A549 (cell line): ENCODE measurements at regions not wholly inside any gene's neighbourhood (a gene's known extent, or its start where the extent isn't known, plus 50 kb on each side); places are given as distances from the start of the nearest gene placed in this dataset.
A peak's percentile ranks its signal among the peaks of the same experiment; 100 is the strongest.
"Not testable (repeated sequence)": the region's sequence is repeated elsewhere in the genome, so short reads cannot be mapped to it uniquely, and the experiment has no call there.

Source experiments
- ATAC-seq, 2 experiments: fragments of 200-7000 bp in 1 of 2; fragments of >200 bp in 1 of 2; cut with Nextera tagmentation in 1 of 2; cut with Tn5 transposase in 1 of 2; 3 replicates each; pipeline versions ENCODE4 v1.8.0 to v1.9.1; 2018 to 2020; ENCODE audit warnings: mild to moderate bottlenecking in 1 of 2, moderate library complexity in 1 of 2
- CTCF ChIA-PET: fragments of 300-600 bp; sonication (Branson Sonifier 250); formaldehyde crosslinking; extraction: SDS; loops from one replicate; lab custom pipeline; 2021; ENCODE audit warnings: antibody characterized with exemption, inconsistent platforms; lab: Yijun Ruan, JAX
- POLR2A ChIA-PET: fragments of 350-600 bp; formaldehyde crosslinking; extraction: SDS; loops from one replicate; lab custom pipeline; 2021; ENCODE audit warnings: antibody characterized with exemption, inconsistent platforms; lab: Yijun Ruan, JAX
- DNase-seq, 2 experiments: peaks; one replicate each; pipeline versions ENCODE4 v3.0.0 to v3.0.0-alpha.2; 2011 to 2016; ENCODE audit warnings: low read depth in 1 of 2, low spot score in 1 of 2
- FAIRE-seq: peaks from 2 replicates; lab custom pipeline; 2011; peaks lifted over from hg19 to GRCh38; lab: Jason Lieb, UNC
- H3K27ac ChIP-seq, 2 experiments: fragments of >200 bp; sonication (Bioruptor Twin); formaldehyde crosslinking; 3 replicates each; pipeline ENCODE4 v1.5.1; 2016 to 2017
- H3K4me1 ChIP-seq: fragments of >200 bp; sonication (Bioruptor Twin); formaldehyde crosslinking; 3 replicates; pipeline ENCODE4 v1.6.1; 2016
- H3K4me2 ChIP-seq: fragments of >200 bp; sonication (Bioruptor Twin); formaldehyde crosslinking; 3 replicates; pipeline ENCODE4 v1.6.1; 2016
- H3K4me3 ChIP-seq: fragments of >200 bp; sonication (Bioruptor Twin); formaldehyde crosslinking; 3 replicates; pipeline ENCODE4 v1.5.1; 2016
- H3K9me3 ChIP-seq: fragments of >200 bp; sonication (Bioruptor Twin); formaldehyde crosslinking; 3 replicates; pipeline ENCODE4 v1.6.1; 2016
- CBX2 ChIP-seq: fragments of 200-600 bp; sonication (generic); IDR thresholded peaks from 2 replicates; pipeline ENCODE4 v1.6.1; 2016; ENCODE audit warnings: low read depth, mild to moderate bottlenecking, borderline replicate concordance
- CEBPB ChIP-seq, 2 experiments: fragments of >200 bp in 1 of 2; sonication (Bioruptor Twin) in 1 of 2; formaldehyde crosslinking in 1 of 2; IDR thresholded peaks; 2 replicates each; pipeline ENCODE4 v1.6.1; 2012 to 2016
- CHD4 ChIP-seq: fragments of 200-600 bp; sonication (generic); IDR thresholded peaks from 2 replicates; pipeline ENCODE4 v1.6.1; 2016; ENCODE audit warnings: antibody characterized with exemption, mild to moderate bottlenecking, borderline replicate concordance
- EP300 ChIP-seq, 2 experiments: fragments of >200 bp; sonication (Bioruptor Twin); formaldehyde crosslinking; IDR thresholded peaks; 2 replicates in 1 of 2; 3 replicates in 1 of 2; pipeline ENCODE4 v1.6.1; 2016 to 2017
- ESRRA ChIP-seq: fragments of 150-350 bp; IDR thresholded peaks from 2 replicates; pipeline ENCODE4 v1.6.1; 2014; ENCODE audit warnings: mild to moderate bottlenecking, low read length, borderline replicate concordance
- FOSL2 ChIP-seq, 2 experiments: fragments of 450-650 bp in 1 of 2; fragments of >200 bp in 1 of 2; sonication (Bioruptor Twin) in 1 of 2; formaldehyde crosslinking; IDR thresholded peaks; 2 replicates each; pipeline versions ENCODE4 v1.5.0 to v1.6.1; 2016 to 2020; ENCODE audit warnings: mild to moderate bottlenecking in 1 of 2, moderate library complexity in 1 of 2
- GATA3 ChIP-seq: IDR thresholded peaks from 2 replicates; pipeline ENCODE4 v1.6.1; 2012; ENCODE audit warnings: borderline replicate concordance
- HOXA7 ChIP-seq: fragments of 250-450 bp; sonication (Bioruptor Pico); IDR thresholded peaks from 2 replicates; pipeline ENCODE4 v1.5.0; 2020; ENCODE audit warnings: mild to moderate bottlenecking, moderate library complexity
- MAFK ChIP-seq: fragments of 450-650 bp; IDR thresholded peaks from 2 replicates; pipeline ENCODE4 v1.6.1; 2014; ENCODE audit not compliant: partially characterized antibody
- NR3C1 ChIP-seq: fragments of >200 bp; sonication (Bioruptor Twin); formaldehyde crosslinking; IDR thresholded peaks from 3 replicates; pipeline ENCODE4 v1.6.1; 2017
- POLR2A ChIP-seq: IDR thresholded peaks from 2 replicates; pipeline ENCODE4 v1.6.1; 2012; ENCODE audit warnings: mild to moderate bottlenecking, low read length
- RAD21 ChIP-seq, 2 experiments: fragments of >200 bp in 1 of 2; sonication (Bioruptor Twin) in 1 of 2; formaldehyde crosslinking in 1 of 2; IDR thresholded peaks in 1 of 2; conservative IDR thresholded peaks in 1 of 2; 2 replicates in 1 of 2; 3 replicates in 1 of 2; pipeline ENCODE4 v1.6.1; 2012 to 2018; ENCODE audit warnings: inconsistent platforms in 1 of 2
- RARB ChIP-seq: fragments of 250-450 bp; sonication (Bioruptor Pico); IDR thresholded peaks from 2 replicates; pipeline ENCODE4 v1.8.0; 2021; ENCODE audit warnings: mild to moderate bottlenecking, moderate library complexity
- RFX5 ChIP-seq: fragments of 450-650 bp; IDR thresholded peaks from 2 replicates; pipeline ENCODE4 v1.7.1; 2014; ENCODE audit warnings: antibody characterized with exemption, mild to moderate bottlenecking, moderate library complexity
- RNF2 ChIP-seq: fragments of 200-600 bp; sonication (generic); IDR thresholded peaks from 2 replicates; pipeline ENCODE4 v1.6.1; 2016; ENCODE audit warnings: low read depth, mild to moderate bottlenecking, antibody characterized with exemption, moderate library complexity, borderline replicate concordance
- SMC3 ChIP-seq: fragments of >200 bp; sonication (Bioruptor Twin); formaldehyde crosslinking; IDR thresholded peaks from 3 replicates; pipeline ENCODE4 v1.6.1; 2018; ENCODE audit warnings: inconsistent platforms
- SREBF2 ChIP-seq: fragments of 450-650 bp; IDR thresholded peaks from 2 replicates; pipeline ENCODE4 v1.6.1; 2014; ENCODE audit warnings: mild to moderate bottlenecking, moderate library complexity
- TFCP2L1 ChIP-seq: fragments of 250-450 bp; sonication (Bioruptor Pico); IDR thresholded peaks from 2 replicates; pipeline ENCODE4 v1.5.0; 2021; ENCODE audit warnings: mild to moderate bottlenecking
- ZFP36 ChIP-seq: fragments of 450-650 bp; IDR thresholded peaks from 2 replicates; pipeline ENCODE4 v1.6.1; 2014; ENCODE audit warnings: borderline replicate concordance; ENCODE audit not compliant: partially characterized antibody
- ZNF302 ChIP-seq: fragments of 250-450 bp; sonication (Bioruptor Pico); IDR thresholded peaks from 2 replicates; pipeline ENCODE4 v1.9.0; 2021; ENCODE audit warnings: inconsistent platforms, mild to moderate bottlenecking, moderate library complexity
- WGBS: methylation state at CpG from one replicate; pipeline ENCODE4 v1.1.6; 2017; ENCODE audit errors: missing lambda C conversion rate; 5-methylcytosine and 5-hydroxymethylcytosine counted together
- TF ChIP-seq, protein P1 (sequence below): IDR thresholded peaks from 2 replicates; pipeline ENCODE4 v1.6.1; 2012; ENCODE audit warnings: low read depth, borderline replicate concordance
- TF ChIP-seq, protein P2 (sequence below): fragments of 450-650 bp; IDR thresholded peaks from 2 replicates; pipeline ENCODE4 v1.6.1; 2014; ENCODE audit warnings: antibody characterized with exemption
- TF ChIP-seq, protein P3 (sequence below): fragments of 250-450 bp; sonication (Bioruptor Pico); IDR thresholded peaks from 2 replicates; pipeline ENCODE4 v1.5.0; 2021; ENCODE audit warnings: mild to moderate bottlenecking, moderate library complexity, borderline replicate concordance
- TF ChIP-seq, protein P4 (sequence below): IDR thresholded peaks from 2 replicates; pipeline ENCODE4 v1.6.1; 2012
- TF ChIP-seq, protein P5 (sequence below): fragments of 250-450 bp; sonication (Bioruptor Pico); IDR thresholded peaks from 2 replicates; pipeline ENCODE4 v1.5.0; 2020; ENCODE audit warnings: low read depth, mild to moderate bottlenecking, moderate library complexity
- TF ChIP-seq, protein P6 (sequence below): fragments of >200 bp; sonication (Bioruptor Twin); formaldehyde crosslinking; IDR thresholded peaks from 3 replicates; pipeline ENCODE4 v1.5.1; 2016

DNA sequence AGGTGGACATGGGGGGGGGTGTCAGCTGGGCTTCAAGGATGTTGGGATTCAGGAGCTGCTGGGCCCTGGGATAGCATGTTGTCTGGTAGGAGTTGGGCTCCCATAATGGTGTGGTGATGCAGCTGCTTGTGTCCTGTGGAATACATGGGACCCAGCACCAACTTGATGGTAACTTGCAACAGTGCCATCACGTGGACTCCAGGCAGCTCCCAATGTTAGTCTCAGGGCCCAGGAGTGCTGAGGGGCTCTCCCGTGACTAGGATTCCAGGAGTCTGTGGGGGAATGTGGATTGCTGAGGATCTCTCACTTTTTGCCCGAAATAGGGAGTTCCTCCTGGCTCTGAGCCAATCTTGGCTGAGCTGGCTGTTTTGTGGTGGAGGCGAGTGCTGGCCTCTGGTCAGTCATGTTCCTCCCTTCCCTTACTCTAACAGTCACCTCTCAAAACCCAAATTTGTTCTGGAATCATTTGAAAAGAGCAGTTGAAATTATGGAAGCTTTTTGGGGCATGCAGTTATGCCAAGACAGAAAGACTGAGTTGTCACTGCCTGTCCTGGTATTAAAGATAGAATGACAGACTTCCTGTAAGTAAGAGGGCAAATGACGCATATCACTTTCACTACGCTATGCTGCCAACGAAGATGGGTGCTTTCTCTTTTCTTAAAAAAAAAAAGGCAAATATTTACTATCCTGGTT, 607.1 kb downstream of the ADCYAP1 start (continued):
- no peak for TF ChIP-seq HOXA7 (CRISPR knock-in tag)

DNA sequence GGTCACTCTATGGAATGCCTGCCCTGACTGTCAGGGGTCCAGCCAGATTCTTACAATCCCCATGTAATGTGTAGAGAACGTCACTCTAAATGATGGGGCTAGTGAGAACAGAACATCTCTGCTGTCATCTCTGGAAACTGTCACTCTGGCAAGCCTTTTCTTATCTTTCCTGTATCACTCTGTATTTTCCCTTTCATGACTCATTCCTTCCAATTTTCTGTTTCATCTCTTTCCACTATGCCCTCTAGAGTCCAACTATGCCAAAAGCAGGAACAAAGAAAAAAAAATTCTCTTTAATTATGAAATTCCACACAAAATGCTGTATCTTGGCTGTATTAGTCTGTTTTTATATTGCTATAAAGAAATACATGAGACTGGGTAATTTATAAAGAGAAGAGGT, 608.8 kb downstream of the ADCYAP1 start:
- Histone ChIP-seq H3K9me3 (no peaks in the 10 kb centered on the region), H3K4me3 (no peak overlapping the region), H3K27ac (no peak overlapping the region), H3K4me1 (no peaks in the 10 kb centered on the region), H3K4me2 (no peak overlapping the region)
- WGBS = 6% methylated on average over 1 of the region's 1 CpG
- TF ChIP-seq ESRRA = no peak
- TF ChIP-seq CHD4 = no peak
- no peak for TF ChIP-seq RAD21 (conservative IDR thresholded peaks at IDR 0.05 in 1 of 2, IDR thresholded peaks at IDR 0.05 in 1 of 2)
- no peak for TF ChIP-seq FOSL2 (IDR thresholded peaks at IDR 0.05)
- TF ChIP-seq FOSL2 (CRISPR knock-in tag; IDR thresholded peaks at IDR 0.05) = 0 out of 2 replicates have a peak, but pooled peaks have one; percentile 13
- no peak for TF ChIP-seq CEBPB (IDR thresholded peaks at IDR 0.05)
- TF ChIP-seq, protein P1, sequence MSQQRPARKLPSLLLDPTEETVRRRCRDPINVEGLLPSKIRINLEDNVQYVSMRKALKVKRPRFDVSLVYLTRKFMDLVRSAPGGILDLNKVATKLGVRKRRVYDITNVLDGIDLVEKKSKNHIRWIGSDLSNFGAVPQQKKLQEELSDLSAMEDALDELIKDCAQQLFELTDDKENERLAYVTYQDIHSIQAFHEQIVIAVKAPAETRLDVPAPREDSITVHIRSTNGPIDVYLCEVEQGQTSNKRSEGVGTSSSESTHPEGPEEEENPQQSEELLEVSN = no peak
- TF ChIP-seq, protein P2, sequence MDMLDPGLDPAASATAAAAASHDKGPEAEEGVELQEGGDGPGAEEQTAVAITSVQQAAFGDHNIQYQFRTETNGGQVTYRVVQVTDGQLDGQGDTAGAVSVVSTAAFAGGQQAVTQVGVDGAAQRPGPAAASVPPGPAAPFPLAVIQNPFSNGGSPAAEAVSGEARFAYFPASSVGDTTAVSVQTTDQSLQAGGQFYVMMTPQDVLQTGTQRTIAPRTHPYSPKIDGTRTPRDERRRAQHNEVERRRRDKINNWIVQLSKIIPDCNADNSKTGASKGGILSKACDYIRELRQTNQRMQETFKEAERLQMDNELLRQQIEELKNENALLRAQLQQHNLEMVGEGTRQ = no peak
- FAIRE-seq (no peak), ATAC-seq (no peak), DNase-seq (no peak)
- ChIA-PET CTCF (no interaction called here), POLR2A (no interaction called here)

DNA sequence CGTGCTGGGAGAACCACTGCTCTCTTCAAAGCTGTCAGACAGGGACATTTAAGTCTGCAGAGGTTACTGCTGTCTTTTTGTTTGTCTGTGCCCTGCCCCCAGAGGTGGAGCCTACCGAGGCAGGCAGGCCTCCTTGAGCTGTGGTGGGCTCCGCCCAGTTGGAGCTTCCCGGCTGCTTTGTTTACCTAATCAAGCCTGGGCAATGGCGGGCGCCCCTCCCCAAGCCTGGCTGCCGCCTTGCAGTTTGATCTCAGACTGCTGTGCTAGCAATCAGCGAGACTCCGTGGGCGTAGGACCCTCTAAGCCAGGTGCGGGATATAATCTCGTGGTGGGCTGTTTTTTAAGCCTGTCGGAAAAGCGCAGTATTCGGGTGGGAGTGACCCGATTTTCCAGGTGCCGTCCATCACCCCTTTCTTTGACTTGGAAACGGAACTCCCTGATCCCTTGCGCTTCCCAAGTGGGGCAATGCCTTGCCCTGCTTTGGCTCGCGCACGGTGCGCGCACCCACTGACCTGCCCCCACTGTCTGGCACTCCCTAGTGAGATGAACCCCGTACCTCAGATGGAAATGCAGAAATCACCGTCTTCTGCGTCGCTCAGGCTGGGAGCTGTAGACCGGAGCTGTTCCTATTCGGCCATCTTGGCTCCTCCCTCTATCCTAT, 617.0 kb downstream of the ADCYAP1 start:
- H3K4me3 ChIP-seq, FAIRE-seq: not testable (repeated sequence)

DNA sequence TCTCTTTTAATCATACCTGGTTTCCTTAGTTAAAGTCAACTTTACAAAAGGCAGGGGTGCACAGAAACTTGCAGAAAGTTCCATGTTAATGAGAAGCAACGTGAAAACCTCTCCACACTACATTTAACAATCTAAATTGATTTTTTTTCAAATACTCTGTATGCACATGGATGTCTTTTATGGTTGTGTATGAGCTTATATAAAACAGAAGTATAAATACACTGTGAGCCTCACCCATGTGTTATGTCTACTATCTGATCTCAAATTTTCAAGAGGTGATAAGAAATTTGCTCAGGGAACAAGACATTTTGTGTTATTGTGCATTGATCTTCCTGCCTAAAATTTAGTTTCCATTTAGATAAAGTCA, 617.6 kb downstream of the ADCYAP1 start:
- H3K4me1 ChIP-seq = no peaks in the 10 kb centered on the region
- CTCF ChIA-PET = no interaction called here
- POLR2A ChIA-PET = no interaction called here
- TF ChIP-seq ZNF302 (CRISPR knock-in tag) (no peak), GATA3 (no peak), RNF2 (no peak), RFX5 (no peak), SMC3 (no peak), POLR2A (no peak), CBX2 (no peak), MAFK (no peak), EP300 (IDR thresholded peaks at IDR 0.05) (no peak), ESRRA (no peak), NR3C1 (no peak), TFCP2L1 (CRISPR knock-in tag) (no peak), RARB (CRISPR knock-in tag) (no peak), FOSL2 (IDR thresholded peaks at IDR 0.05) (no peak), FOSL2 (CRISPR knock-in tag; IDR thresholded peaks at IDR 0.05) (no peak), SREBF2 (no peak), ZFP36 (no peak)
- TF ChIP-seq, protein P3, sequence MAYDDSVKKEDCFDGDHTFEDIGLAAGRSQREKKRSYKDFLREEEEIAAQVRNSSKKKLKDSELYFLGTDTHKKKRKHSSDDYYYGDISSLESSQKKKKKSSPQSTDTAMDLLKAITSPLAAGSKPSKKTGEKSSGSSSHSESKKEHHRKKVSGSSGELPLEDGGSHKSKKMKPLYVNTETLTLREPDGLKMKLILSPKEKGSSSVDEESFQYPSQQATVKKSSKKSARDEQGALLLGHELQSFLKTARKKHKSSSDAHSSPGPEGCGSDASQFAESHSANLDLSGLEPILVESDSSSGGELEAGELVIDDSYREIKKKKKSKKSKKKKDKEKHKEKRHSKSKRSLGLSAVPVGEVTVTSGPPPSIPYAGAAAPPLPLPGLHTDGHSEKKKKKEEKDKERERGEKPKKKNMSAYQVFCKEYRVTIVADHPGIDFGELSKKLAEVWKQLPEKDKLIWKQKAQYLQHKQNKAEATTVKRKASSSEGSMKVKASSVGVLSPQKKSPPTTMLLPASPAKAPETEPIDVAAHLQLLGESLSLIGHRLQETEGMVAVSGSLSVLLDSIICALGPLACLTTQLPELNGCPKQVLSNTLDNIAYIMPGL (CRISPR knock-in tag) = no peak
- TF ChIP-seq, protein P4, sequence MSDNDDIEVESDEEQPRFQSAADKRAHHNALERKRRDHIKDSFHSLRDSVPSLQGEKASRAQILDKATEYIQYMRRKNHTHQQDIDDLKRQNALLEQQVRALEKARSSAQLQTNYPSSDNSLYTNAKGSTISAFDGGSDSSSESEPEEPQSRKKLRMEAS = no peak
- TF ChIP-seq, protein P5, sequence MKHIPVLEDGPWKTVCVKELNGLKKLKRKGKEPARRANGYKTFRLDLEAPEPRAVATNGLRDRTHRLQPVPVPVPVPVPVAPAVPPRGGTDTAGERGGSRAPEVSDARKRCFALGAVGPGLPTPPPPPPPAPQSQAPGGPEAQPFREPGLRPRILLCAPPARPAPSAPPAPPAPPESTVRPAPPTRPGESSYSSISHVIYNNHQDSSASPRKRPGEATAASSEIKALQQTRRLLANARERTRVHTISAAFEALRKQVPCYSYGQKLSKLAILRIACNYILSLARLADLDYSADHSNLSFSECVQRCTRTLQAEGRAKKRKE (CRISPR knock-in tag) = no peak
- TF ChIP-seq, protein P6, sequence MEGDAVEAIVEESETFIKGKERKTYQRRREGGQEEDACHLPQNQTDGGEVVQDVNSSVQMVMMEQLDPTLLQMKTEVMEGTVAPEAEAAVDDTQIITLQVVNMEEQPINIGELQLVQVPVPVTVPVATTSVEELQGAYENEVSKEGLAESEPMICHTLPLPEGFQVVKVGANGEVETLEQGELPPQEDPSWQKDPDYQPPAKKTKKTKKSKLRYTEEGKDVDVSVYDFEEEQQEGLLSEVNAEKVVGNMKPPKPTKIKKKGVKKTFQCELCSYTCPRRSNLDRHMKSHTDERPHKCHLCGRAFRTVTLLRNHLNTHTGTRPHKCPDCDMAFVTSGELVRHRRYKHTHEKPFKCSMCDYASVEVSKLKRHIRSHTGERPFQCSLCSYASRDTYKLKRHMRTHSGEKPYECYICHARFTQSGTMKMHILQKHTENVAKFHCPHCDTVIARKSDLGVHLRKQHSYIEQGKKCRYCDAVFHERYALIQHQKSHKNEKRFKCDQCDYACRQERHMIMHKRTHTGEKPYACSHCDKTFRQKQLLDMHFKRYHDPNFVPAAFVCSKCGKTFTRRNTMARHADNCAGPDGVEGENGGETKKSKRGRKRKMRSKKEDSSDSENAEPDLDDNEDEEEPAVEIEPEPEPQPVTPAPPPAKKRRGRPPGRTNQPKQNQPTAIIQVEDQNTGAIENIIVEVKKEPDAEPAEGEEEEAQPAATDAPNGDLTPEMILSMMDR = no peak
- H3K9me3 ChIP-seq = no peaks in the 10 kb centered on the region
- FAIRE-seq (no peak), DNase-seq (no peak), ATAC-seq (no peak)
- 0% methylated on average over 1 of the region's 1 CpG for WGBS
- no peak overlapping the region for H3K4me2 ChIP-seq
- H3K27ac ChIP-seq = no peak overlapping the region
- no peak overlapping the region for H3K4me3 ChIP-seq

More for the DNA sequence above, 617.0 kb downstream of the ADCYAP1 start:
- CTCF ChIA-PET, H3K4me1 ChIP-seq, POLR2A ChIA-PET, H3K9me3 ChIP-seq, ATAC-seq, DNase-seq, H3K27ac ChIP-seq, H3K4me2 ChIP-seq: not testable (repeated sequence)
- 43% methylated on average over 23 of the region's 30 CpGs for WGBS
